NCI-H2029 (cell line): ENCODE measurements at regions not wholly inside any gene's neighbourhood (a gene's known extent, or its start where the extent isn't known, plus 50 kb on each side); places are given as distances from the start of the nearest gene placed in this dataset.
A peak's percentile ranks its signal among the peaks of the same experiment; 100 is the strongest.

Experiments
- DNase-seq: peaks from one replicate; lab custom pipeline; 2025; lab: John Stamatoyannopoulos, UW

- no peak for DNase-seq
Measured at GRCh38 chr17:34143430-34143829, 111.7 kb upstream of the CCL2 start.

- peak; percentile 52 for DNase-seq
Measured at GRCh38 chr17:34146440-34147043, 108.5 kb upstream of the CCL2 start.

- no peak for DNase-seq
Measured at GRCh38 chr17:34151102-34151501, 104.0 kb upstream of the CCL2 start.

GRCh38 chr17:34153991-34154390 is 101.1 kb upstream of the CCL2 start:
- no peak for DNase-seq

GRCh38 chr17:34154961-34155730 is 99.9 kb upstream of the CCL2 start:
- DNase-seq = no peak

GRCh38 chr17:34155947-34156346 is 99.1 kb upstream of the CCL2 start:
- DNase-seq = no peak

GRCh38 chr17:34156401-34156740 is 98.7 kb upstream of the CCL2 start:
- DNase-seq = no peak

- DNase-seq = no peak
Measured at GRCh38 chr17:34156741-34157589, 98.1 kb upstream of the CCL2 start.

- no peak for DNase-seq
Measured at GRCh38 chr17:34161690-34162089, 93.4 kb upstream of the CCL2 start.

GRCh38 chr17:34163123-34163522 is 92.0 kb upstream of the CCL2 start:
- no peak for DNase-seq

GRCh38 chr17:34163646-34164045 is 91.4 kb upstream of the CCL2 start:
- no peak for DNase-seq

GRCh38 chr17:34164837-34165236 is 90.2 kb upstream of the CCL2 start:
- no peak for DNase-seq

- no peak for DNase-seq
Measured at GRCh38 chr17:34166352-34166751, 88.7 kb upstream of the CCL2 start.

GRCh38 chr17:34167354-34167753 is 87.7 kb upstream of the CCL2 start:
- DNase-seq = peak; percentile 52

- DNase-seq = no peak
Measured at GRCh38 chr17:34168989-34169388, 86.1 kb upstream of the CCL2 start.

GRCh38 chr17:34169496-34169895 is 85.6 kb upstream of the CCL2 start:
- DNase-seq = no peak

- peak; percentile 50 for DNase-seq
Measured at GRCh38 chr17:34171245-34171818, 83.8 kb upstream of the CCL2 start.

GRCh38 chr17:34172390-34172918 is 82.6 kb upstream of the CCL2 start:
- DNase-seq = no peak

GRCh38 chr17:34173241-34173640 is 81.8 kb upstream of the CCL2 start:
- DNase-seq = no peak

GRCh38 chr17:34174496-34174895 is 80.6 kb upstream of the CCL2 start:
- no peak for DNase-seq

GRCh38 chr17:34176440-34176839 is 78.6 kb upstream of the CCL2 start:
- DNase-seq = no peak

GRCh38 chr17:34177642-34178041 is 77.4 kb upstream of the CCL2 start:
- DNase-seq = no peak
